ENCODE measurements at regions not wholly inside any gene's neighbourhood (a gene's known extent, or its start where the extent isn't known, plus 50 kb on each side); places are given as distances from the start of the nearest gene placed in this dataset.
"Not testable (repeated sequence)": the region's sequence is repeated elsewhere in the genome, so short reads cannot be mapped to it uniquely, and the experiment has no call there.

GRCh38 chr12:105622846-105623736 lies 292.6 kb downstream of the C12orf75 start:
- Mint-ChIP-seq H3K4me1 (no peaks in the 10 kb centered on the region), H3K4me3 (no peak overlapping the region), H3K9me3 (peaks cover 0 to 3% (median 0%) of the 10 kb centered on the region in 9 donors), H3K27me3 (peaks cover 3 to 37% (median 7%) of the 10 kb centered on the region in 5 donors), H3K36me3 (no peaks in the 10 kb centered on the region), H3K27ac (no peak overlapping the region)
- POLR2A ChIA-PET: no interaction called here
- ATAC-seq (no peak), DNase-seq (no peak)

- H3K4me3 Mint-ChIP-seq: no peak overlapping the region
- H3K9me3 Mint-ChIP-seq: peaks cover 0 to 5% (median 0%) of the 10 kb centered on the region in 9 donors
- H3K4me1 Mint-ChIP-seq: no peaks in the 10 kb centered on the region
- no peak for ATAC-seq
- H3K36me3 Mint-ChIP-seq: no peaks in the 10 kb centered on the region
- DNase-seq: no peak
- POLR2A ChIA-PET: no interaction called here
- peaks cover 3 to 36% (median 7%) of the 10 kb centered on the region in 5 donors for H3K27me3 Mint-ChIP-seq
- H3K27ac Mint-ChIP-seq: no peak overlapping the region
Observed at GRCh38 chr12:105626653-105627052, 296.2 kb downstream of the C12orf75 start.

- H3K9me3 Mint-ChIP-seq: peaks cover 0 to 23% (median 6%) of the 10 kb centered on the region in 9 donors
- ATAC-seq: no peak
- H3K27ac Mint-ChIP-seq: no peak overlapping the region
- no peaks in the 10 kb centered on the region for H3K4me1 Mint-ChIP-seq
- DNase-seq: no peak
- no peak overlapping the region for H3K4me3 Mint-ChIP-seq
- peaks cover 0 to 6% (median 1%) of the 10 kb centered on the region in 5 donors for H3K27me3 Mint-ChIP-seq
- POLR2A ChIA-PET: no interaction called here
- peaks cover 0 to 10% (median 0%) of the 10 kb centered on the region in 3 donors for H3K36me3 Mint-ChIP-seq
Observed at GRCh38 chr12:105637470-105637869, 307.0 kb downstream of the C12orf75 start.

GRCh38 chr12:105640761-105641160 lies 310.3 kb downstream of the C12orf75 start:
- Mint-ChIP-seq H3K9me3 (peaks cover 0 to 30% (median 5%) of the 10 kb centered on the region in 9 donors), H3K27ac (no peak overlapping the region), H3K4me1 (no peaks in the 10 kb centered on the region), H3K36me3 (peaks cover 0 to 10% (median 0%) of the 10 kb centered on the region in 3 donors), H3K4me3 (no peak overlapping the region), H3K27me3 (peaks cover 0 to 17% (median 7%) of the 10 kb centered on the region in 5 donors)
- POLR2A ChIA-PET: no interaction called here
- DNase-seq (no peak), ATAC-seq (no peak)

GRCh38 chr12:105641749-105642148 lies 311.3 kb downstream of the C12orf75 start:
- Mint-ChIP-seq H3K9me3 (peaks cover 0 to 23% (median 3%) of the 10 kb centered on the region in 9 donors), H3K4me3 (no peak overlapping the region), H3K27me3 (peaks cover 0 to 12% (median 7%) of the 10 kb centered on the region in 5 donors), H3K27ac (no peak overlapping the region), H3K36me3 (peaks cover 0 to 6% (median 0%) of the 10 kb centered on the region in 3 donors), H3K4me1 (no peaks in the 10 kb centered on the region)
- no peak for DNase-seq
- POLR2A ChIA-PET: no interaction called here
- ATAC-seq: no peak

DNA sequence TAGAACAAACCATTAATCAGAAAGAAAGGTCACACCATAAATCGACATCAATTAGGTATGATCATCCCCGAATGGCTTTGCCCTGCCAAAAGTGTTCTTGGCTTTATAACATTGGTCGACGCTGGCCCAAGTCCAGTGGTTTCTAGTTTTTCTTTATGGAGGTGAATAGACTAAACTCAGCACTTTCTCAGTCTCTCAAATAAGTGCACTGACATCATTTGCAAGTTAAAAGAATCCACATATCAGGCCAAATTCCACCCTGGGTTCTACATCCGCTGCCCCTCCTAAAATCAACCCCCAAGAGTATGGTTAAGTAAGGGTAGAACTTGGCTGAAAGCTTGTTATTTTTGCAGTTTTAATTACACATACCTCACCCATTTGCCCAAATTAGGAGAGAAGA lies 314.3 kb downstream of the C12orf75 start:
- Mint-ChIP-seq H3K27me3 (peaks cover 0 to 22% (median 7%) of the 10 kb centered on the region in 5 donors), H3K4me3 (no peak overlapping the region), H3K27ac (no peak overlapping the region)

DNA sequence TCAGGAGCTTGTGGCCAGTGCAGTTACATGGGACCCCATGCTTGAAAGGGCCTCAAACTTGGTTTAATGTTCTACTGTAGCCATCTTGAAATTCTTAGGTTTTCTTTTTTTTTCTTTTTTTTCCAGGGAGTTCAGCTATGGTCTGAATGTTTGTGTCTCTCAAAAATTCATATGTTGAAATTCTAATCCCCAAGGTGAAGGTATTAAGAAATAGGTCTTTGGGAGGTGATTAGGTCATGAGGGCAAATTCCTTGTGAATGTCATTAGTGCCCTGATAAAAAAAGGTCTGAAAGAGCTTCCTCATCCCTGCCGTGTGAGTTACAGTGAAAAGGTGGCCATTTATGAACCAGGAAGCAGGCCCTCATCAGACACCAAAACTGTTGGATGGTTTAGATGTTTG lies 324.1 kb downstream of the C12orf75 start:
- DNase-seq: no peak
- no peak for ATAC-seq
- no peak overlapping the region for H3K27ac Mint-ChIP-seq
- no peaks in the 10 kb centered on the region for H3K4me1 Mint-ChIP-seq
- no peak overlapping the region for H3K4me3 Mint-ChIP-seq
- H3K9me3 Mint-ChIP-seq: peaks cover 0 to 18% (median 5%) of the 10 kb centered on the region in 9 donors
- POLR2A ChIA-PET: no interaction called here
- no peaks in the 10 kb centered on the region for H3K36me3 Mint-ChIP-seq
- peaks cover 3 to 19% (median 7%) of the 10 kb centered on the region in 5 donors for H3K27me3 Mint-ChIP-seq

More for the DNA sequence above, 314.3 kb downstream of the C12orf75 start:
- no peak for ATAC-seq
- peaks cover 0 to 17% (median 3%) of the 10 kb centered on the region in 9 donors for H3K9me3 Mint-ChIP-seq
- H3K4me1 Mint-ChIP-seq: no peaks in the 10 kb centered on the region
- no peaks in the 10 kb centered on the region for H3K36me3 Mint-ChIP-seq
- POLR2A ChIA-PET: no interaction called here
- no peak for DNase-seq

GRCh38 chr12:105658389-105658788 lies 327.9 kb downstream of the C12orf75 start:
- Mint-ChIP-seq H3K27me3 (peaks cover 5 to 30% (median 7%) of the 10 kb centered on the region in 5 donors), H3K36me3 (no peaks in the 10 kb centered on the region), H3K27ac (no peak overlapping the region), H3K4me1 (no peaks in the 10 kb centered on the region), H3K4me3 (no peak overlapping the region), H3K9me3 (peaks cover 0 to 9% (median 0%) of the 10 kb centered on the region in 9 donors)
- POLR2A ChIA-PET: no interaction called here
- no peak for ATAC-seq
- DNase-seq: no peak

DNA sequence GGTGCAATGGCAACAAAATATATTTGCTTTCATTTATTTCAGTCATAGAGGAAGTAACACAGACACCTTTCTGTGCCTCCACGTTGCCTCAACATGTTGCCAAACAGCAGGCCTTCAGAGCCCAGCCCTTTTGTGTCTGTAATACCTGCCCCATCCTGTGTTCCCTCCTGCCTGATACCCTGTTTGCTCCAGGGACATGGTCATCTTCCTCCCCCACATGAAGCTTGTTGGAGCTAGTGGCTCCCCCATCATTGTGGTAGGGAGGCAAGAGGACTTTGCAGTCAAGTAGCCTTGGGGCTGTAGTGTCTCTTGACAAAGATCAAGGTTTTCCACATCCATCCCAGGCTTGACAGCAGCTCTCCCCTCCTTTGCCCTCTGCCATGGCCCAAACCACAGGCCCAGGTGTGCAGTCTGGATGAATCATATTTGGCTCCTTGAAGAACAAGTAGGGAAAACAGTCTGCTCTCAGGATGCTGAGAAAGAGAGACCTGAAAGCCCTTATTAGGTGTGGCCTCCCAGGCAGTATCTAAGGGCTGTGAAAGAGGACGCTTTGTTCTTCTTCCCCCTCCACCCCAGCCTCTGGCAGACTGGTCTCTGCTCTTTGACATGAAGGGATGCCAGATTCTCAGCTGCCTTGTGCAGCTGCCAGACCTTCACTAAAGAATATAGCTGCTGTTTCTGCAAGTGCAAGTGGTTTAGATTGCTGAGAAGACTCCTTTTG lies 329.0 kb downstream of the C12orf75 start:
- peaks cover 4 to 25% (median 7%) of the 10 kb centered on the region in 5 donors for H3K27me3 Mint-ChIP-seq
- no peaks in the 10 kb centered on the region for H3K36me3 Mint-ChIP-seq
- H3K27ac Mint-ChIP-seq: no peak overlapping the region
- no peak overlapping the region for H3K4me3 Mint-ChIP-seq
- DNase-seq: no peak
- peaks cover 0 to 8% (median 0%) of the 10 kb centered on the region in 9 donors for H3K9me3 Mint-ChIP-seq
- no peaks in the 10 kb centered on the region for H3K4me1 Mint-ChIP-seq
- POLR2A ChIA-PET: no interaction called here
- no peak for ATAC-seq

DNA sequence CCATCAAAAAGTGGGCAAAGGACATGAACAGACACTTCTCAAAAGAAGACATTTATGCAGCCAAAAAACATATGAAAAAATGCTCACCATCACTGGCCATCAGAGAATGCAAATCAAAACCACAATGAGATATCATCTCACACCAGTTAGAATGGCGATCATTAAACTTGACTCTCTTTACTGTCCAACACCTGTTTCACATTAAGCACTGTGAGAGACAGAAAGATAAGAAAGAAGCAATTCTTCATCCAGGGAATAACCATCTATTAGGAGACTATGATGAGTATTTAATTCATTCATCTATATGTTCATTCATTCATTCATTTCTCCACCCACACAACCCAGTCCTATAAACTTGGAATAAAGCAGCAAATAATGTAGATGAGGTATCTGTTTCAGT lies 334.3 kb downstream of the C12orf75 start:
- peaks cover 2 to 16% (median 7%) of the 10 kb centered on the region in 5 donors for H3K27me3 Mint-ChIP-seq
- H3K27ac Mint-ChIP-seq, POLR2A ChIA-PET, DNase-seq, H3K36me3 Mint-ChIP-seq, H3K9me3 Mint-ChIP-seq, H3K4me1 Mint-ChIP-seq, ATAC-seq, H3K4me3 Mint-ChIP-seq: not testable (repeated sequence)

GRCh38 chr12:105665366-105665765 lies 334.9 kb downstream of the C12orf75 start:
- H3K27me3 Mint-ChIP-seq: peaks cover 0 to 15% (median 7%) of the 10 kb centered on the region in 5 donors
- H3K4me3 Mint-ChIP-seq: no peak overlapping the region
- POLR2A ChIA-PET: no interaction called here
- H3K9me3 Mint-ChIP-seq: no peaks in the 10 kb centered on the region
- no peak overlapping the region for H3K27ac Mint-ChIP-seq
- no peaks in the 10 kb centered on the region for H3K4me1 Mint-ChIP-seq
- ATAC-seq (no peak), DNase-seq (no peak)
- no peaks in the 10 kb centered on the region for H3K36me3 Mint-ChIP-seq

GRCh38 chr12:105667973-105668743 lies 337.7 kb downstream of the C12orf75 start:
- DNase-seq (no peak), ATAC-seq (no peak)
- Mint-ChIP-seq H3K4me1 (no peaks in the 10 kb centered on the region), H3K27ac (no peak overlapping the region), H3K36me3 (no peaks in the 10 kb centered on the region), H3K27me3 (peaks cover 0 to 11% (median 0%) of the 10 kb centered on the region in 5 donors), H3K9me3 (peaks cover 0 to 4% (median 0%) of the 10 kb centered on the region in 9 donors), H3K4me3 (no peak overlapping the region)
- POLR2A ChIA-PET: no interaction called here
